Body of pancreas (tissue), 4 donors: ENCODE measurements at regions not wholly inside any gene's neighbourhood (a gene's known extent, or its start where the extent isn't known, plus 50 kb on each side); places are given as distances from the start of the nearest gene placed in this dataset.

Experiments used
- POLR2A ChIP-seq, 3 donors: fragments of 450-650 bp; IDR thresholded peaks; one replicate each; pipeline ENCODE4 v1.6.1; 2016; ENCODE audit warnings: antibody characterized with exemption in 3 of 3, mild to moderate bottlenecking in 2 of 3
- TF ChIP-seq, protein P1 (sequence below), 7 experiments: fragments of 450-650 bp in 4 of 7; fragments of 200-600 bp in 3 of 7; sonication (generic) in 3 of 7; IDR thresholded peaks; one replicate each; pipeline ENCODE4 v1.5.1; 2016 to 2019; ENCODE audit warnings: antibody characterized with exemption in 7 of 7

DNA sequence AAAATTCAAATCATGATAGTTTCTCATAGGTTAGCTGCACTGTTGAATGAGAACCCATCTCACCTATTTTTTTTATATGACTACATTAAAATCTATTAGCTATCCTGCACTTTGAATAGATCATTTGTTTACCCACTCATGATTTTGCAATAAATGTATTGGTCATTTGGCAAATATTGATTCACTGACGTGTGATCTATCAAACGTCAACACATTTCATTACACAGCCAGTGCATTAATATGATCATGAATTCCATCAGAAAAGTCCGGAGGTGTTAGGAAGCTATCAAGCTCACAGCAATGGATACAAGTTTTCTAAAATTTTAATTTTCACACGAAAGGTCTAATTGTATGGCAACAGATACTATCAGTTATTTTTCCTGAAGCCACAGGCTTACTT, 128.2 kb upstream of the ID2 start:
- TF ChIP-seq, protein P1, sequence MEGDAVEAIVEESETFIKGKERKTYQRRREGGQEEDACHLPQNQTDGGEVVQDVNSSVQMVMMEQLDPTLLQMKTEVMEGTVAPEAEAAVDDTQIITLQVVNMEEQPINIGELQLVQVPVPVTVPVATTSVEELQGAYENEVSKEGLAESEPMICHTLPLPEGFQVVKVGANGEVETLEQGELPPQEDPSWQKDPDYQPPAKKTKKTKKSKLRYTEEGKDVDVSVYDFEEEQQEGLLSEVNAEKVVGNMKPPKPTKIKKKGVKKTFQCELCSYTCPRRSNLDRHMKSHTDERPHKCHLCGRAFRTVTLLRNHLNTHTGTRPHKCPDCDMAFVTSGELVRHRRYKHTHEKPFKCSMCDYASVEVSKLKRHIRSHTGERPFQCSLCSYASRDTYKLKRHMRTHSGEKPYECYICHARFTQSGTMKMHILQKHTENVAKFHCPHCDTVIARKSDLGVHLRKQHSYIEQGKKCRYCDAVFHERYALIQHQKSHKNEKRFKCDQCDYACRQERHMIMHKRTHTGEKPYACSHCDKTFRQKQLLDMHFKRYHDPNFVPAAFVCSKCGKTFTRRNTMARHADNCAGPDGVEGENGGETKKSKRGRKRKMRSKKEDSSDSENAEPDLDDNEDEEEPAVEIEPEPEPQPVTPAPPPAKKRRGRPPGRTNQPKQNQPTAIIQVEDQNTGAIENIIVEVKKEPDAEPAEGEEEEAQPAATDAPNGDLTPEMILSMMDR (IDR thresholded peaks at IDR 0.05) = no peak
- no peak for TF ChIP-seq POLR2A (IDR thresholded peaks at IDR 0.05)
